OCI-LY7 (cell line): ENCODE measurements at regions not wholly inside any gene's neighbourhood (a gene's known extent, or its start where the extent isn't known, plus 50 kb on each side); places are given as distances from the start of the nearest gene placed in this dataset.

ENCODE experiments used
- CTCF ChIP-seq: fragments of 200-600 bp; sonication (generic); conservative IDR thresholded peaks from 2 replicates; pipeline ENCODE4 v1.5.1; 2014; ENCODE audit warnings: mild to moderate bottlenecking, antibody characterized with exemption, low read length, moderate library complexity, mixed read lengths
- EZH2phosphoT487 ChIP-seq: fragments of 200-600 bp; sonication (generic); IDR thresholded peaks from 2 replicates; pipeline ENCODE4 v1.6.1; 2018; ENCODE audit warnings: low read depth, borderline replicate concordance, mild to moderate bottlenecking, mixed run types, antibody characterized with exemption, low read length, moderate library complexity, mixed read lengths

DNA sequence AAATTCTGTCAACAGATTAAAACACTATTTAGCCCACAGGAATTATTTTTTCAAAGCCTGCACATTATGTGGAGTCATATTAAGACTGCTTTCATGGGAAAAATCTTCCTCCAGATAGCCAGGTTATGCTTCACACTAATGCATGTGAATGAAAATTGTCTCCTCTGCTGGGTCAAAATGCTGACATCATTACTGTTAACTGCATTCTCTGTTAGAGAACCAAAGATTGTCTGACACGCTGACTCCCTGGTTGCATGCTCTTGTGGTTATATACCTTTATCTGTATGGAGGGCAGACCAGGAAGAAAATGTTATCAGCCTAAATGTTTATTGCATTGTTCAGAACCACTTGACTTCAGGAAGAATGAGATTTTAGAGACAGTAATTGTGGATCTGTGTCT lies 432.2 kb upstream of the MDGA2 start:
- TF ChIP-seq CTCF (no peak), EZH2phosphoT487 (no peak)
